ENCODE measurements at regions not wholly inside any gene's neighbourhood (a gene's known extent, or its start where the extent isn't known, plus 50 kb on each side); places are given as distances from the start of the nearest gene placed in this dataset.
"Not testable (repeated sequence)": the region's sequence is repeated elsewhere in the genome, so short reads cannot be mapped to it uniquely, and the experiment has no call there.

- DNase-seq: no peak
Measured at GRCh38 chr5:87115839-87116364, 151.8 kb upstream of the RASA1 start.

DNA sequence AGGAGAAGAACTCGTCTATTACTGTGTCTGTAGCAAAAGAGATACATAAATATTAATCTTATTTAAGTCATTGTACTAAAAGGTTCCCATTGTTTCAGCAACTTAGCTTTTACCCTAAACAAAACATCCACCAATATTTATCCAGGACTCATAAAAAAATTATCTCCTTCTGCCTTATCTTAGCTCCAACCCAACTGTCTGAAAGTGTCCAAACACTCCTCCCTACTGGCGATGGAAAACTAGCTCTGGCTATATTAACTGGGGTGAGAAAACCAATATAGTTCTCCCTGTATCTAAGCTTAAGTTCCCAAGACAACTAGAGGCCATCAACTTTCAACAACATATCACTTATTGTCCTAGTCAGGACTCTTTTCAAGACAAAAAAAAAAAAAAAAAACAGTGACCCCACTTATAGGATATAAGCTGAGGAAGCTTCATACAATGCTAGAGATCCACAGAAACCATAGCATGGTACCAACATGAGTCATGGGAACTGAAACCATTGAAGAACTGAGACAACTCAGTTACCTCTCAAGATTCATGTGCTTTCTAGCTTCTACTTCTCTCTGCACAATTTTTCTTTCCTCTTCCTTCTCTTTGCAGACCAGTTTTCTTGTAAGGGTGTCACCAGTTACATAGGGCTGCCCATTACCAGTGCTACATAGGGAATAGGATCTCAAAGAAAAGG lies 150.7 kb upstream of the RASA1 start:
- no peak for DNase-seq

- DNase-seq: no peak
Measured at GRCh38 chr5:87119588-87119987, 148.1 kb upstream of the RASA1 start.

- DNase-seq: no peak
Measured at GRCh38 chr5:87120518-87121303, 147.0 kb upstream of the RASA1 start.

GRCh38 chr5:87121304-87122150 lies 146.2 kb upstream of the RASA1 start:
- DNase-seq: peak; percentile 13 to 39

GRCh38 chr5:87122151-87122977 lies 145.3 kb upstream of the RASA1 start:
- DNase-seq: no peak

DNA sequence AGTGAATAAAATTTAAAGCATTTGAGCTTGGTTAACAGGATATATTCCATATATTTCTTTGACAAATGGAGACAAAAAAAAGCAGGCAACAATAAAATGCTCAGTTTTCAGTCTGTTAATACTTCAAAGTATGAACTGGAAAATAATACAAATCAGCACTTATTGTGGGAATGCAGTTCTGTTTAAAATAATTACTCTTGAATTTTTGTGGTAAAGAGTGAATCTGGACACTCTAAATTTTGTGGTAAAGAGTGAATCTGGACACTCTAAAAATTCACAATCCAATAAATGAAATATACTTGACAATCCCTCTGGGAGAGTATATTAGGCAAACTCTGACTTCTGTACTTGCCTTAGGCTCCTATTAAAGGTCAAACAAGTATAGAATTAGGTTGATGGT lies 141.9 kb upstream of the RASA1 start:
- DNase-seq: no peak

DNA sequence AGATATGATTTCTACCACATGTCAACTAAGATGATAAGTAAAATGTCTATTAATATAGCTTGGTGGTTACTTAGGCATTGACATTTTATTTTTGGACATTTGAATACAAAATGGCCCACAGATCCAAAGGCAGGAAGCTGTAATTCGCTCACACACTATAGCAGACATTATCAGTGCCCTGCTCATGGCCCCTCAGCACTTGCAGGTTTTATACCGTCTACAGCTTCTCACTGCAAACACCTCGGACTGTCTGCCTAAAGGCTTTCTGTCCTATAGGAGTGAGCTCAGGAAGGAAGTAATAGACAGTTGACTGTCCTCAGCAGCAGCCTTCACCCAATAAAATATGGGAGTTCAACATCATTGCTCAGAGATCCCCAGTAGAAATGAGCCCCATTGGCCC lies 140.8 kb upstream of the RASA1 start:
- no peak for DNase-seq

DNA sequence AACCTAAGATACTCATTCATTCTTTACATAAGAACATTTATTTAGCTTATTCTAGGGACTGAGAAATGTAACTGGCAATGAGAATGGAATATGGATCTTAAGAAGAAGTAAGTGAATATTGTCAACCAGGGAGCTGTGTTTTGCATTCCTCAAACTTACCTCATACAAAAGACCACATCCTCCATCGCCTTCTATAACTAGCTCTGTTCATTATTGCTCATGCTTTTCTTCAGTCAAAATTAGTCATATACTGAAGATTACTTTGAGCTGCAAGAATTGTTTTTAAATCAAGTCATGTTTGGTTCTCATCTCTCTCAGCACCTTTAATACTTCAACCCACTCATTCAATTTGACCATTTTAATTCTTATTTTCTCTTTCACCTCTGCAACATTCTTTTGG lies 140.3 kb upstream of the RASA1 start:
- no peak for DNase-seq

GRCh38 chr5:87127956-87128687 lies 139.6 kb upstream of the RASA1 start:
- no peak for DNase-seq

- no peak for DNase-seq
Measured at GRCh38 chr5:87129046-87129445, 138.6 kb upstream of the RASA1 start.

- DNase-seq: no peak
Measured at GRCh38 chr5:87132696-87133095, 135.0 kb upstream of the RASA1 start.

DNA sequence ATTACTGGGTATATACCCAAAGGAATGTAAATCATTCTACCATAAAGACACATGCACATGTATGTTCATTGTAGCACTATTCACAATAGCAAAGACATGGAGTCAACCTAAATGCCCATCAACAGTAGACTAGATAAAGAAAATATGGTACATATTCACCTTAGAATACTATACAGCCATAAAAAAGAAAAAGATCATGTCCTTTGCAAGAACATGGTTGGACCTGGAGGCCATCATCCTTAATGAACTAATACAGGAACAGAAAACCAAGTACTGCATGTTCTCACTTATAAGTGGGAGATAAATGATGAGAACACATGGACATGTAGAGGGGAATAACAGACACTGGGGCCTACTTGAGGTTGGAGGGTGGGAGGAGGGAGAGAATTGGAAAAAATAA lies 133.2 kb upstream of the RASA1 start:
- DNase-seq: not testable (repeated sequence)

DNA sequence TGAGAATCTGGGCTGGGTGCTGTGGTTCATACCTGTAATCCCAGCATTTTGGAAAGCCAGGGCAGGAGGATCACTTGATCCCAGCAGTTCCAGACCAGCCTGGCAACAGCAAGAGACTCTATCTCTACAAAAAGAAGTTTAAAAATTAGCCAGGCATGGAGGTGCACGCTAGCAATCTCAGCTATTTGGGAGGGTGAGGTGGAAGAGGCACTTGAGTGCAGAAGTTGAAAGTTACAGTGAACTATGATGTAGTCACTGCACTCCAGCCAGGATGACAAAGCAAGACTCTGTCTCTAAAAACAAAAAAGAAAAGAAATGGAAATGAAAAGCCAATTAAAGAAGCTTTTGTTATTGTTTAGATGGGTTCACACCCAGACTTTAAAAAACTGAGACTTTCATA lies 131.6 kb upstream of the RASA1 start:
- no peak for DNase-seq

- DNase-seq: no peak
Measured at GRCh38 chr5:87136733-87137132, 130.9 kb upstream of the RASA1 start.

DNA sequence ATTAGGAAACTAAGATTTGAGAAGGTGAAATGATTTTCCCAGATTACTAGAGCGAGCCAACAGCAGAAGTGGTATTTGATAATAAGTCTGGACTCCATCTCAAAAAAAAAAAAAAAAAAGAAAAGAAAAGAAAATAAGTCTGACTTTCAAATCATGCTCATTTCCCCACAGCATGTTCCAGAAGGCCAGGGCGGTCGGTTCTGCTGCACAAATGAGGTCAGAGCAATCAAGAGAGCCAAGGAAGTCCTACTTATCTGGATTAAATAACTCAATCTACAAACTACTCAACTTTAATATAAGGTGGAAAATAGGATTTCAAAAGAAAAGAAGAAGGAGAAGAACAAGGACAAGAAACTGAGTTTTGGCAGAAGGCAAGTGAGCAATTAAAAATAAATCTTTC lies 130.4 kb upstream of the RASA1 start:
- no peak for DNase-seq

DNA sequence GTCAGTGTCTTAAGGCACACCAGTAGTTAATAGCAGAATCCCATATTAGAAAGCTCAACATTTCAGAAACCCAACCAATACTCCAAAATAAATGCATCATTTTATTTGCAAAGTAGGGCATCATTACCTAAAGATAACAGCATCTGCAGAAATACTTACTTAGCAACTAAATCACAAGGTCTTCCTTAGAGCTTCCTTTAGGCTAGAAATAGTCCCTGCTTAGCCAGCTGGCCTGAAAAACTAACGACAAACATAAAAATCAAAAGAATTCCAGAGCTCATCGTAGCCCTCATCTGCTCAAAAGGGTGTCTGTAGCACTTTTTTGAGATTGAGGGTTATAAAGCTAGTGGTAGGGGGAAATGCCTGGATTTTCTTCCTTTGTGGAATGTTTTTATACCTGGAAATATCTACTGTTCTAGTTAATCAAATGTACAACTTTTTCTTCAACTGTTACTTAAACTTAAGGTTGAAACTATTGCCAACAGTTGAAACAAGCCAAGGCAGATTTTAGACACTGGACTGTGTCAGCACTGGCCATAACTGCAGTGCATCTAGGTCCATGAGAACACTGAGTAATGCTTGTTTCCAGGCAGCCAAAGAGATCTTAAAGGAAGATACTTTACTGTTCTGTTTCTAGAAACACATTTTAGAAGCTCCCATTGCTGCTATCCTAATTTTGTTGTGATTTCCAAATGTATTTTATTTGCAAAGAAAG lies 129.4 kb upstream of the RASA1 start:
- no peak for DNase-seq

- DNase-seq: no peak
Measured at GRCh38 chr5:87139795-87140194, 127.9 kb upstream of the RASA1 start.

DNA sequence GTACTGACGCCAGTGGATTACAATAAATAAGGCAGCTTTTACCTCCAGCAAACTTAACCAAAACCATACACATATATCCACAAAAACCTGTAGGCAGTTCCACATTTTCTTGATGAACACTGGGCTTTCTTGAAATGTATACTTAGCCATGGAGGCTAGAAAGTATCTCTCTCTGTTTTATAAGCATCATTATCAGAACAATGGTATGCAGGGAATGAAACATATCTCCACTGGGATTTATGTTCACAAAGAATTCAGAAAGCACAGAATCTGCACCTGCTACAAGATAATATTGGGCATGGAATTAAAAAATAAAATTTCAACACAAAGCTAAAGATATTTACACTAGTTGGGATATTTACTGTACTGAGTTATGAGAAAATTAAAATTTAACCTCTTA lies 126.1 kb upstream of the RASA1 start:
- no peak for DNase-seq

DNA sequence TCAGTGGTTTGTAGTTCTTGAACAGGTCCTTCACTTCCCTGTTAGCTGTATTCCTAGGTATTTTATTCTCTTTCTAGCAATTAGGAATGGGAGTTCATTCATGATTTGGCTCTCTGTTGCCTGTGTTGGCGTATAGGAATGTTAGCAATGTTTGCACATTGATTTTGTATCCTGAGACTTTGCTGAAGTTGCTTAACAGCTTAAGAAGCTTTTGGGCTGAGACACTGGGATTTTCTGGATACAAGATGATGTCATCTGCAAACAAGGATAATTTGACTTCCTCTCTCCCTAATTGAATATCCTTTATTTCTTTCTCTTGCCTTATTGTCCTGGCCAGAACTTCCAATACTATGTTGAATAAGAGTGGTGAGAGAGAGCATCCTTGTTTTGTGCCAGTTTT lies 121.8 kb upstream of the RASA1 start:
- not testable (repeated sequence) for DNase-seq

DNA sequence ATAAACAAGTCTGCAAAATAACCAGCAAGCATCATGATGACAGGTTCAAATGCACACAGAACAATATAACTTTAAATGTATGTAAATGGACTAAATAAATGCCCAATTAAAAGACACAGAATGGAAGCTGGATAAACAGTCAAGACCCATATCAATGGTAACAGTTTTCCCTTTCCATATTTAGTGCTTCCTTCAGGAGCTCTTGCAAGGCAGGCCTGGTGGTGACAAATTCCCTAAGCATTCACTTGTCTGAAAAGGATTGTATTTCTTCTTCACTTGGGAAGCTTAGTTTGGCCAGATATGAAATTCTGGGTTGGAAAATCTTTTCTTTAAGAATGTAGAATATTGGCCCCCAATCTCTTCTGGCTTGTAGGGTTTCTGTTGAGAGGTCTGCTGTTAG lies 120.2 kb upstream of the RASA1 start:
- no peak for DNase-seq

Measured in stimulated activated CD4-positive, alpha-beta T cell treated with anti-CD3 and anti-CD28 coated beads, Interleukin-2, amount 100 ng/mL, for 24 hours (primary cell).